RWPE1 (cell line): ENCODE measurements at regions not wholly inside any gene's neighbourhood (a gene's known extent, or its start where the extent isn't known, plus 50 kb on each side); places are given as distances from the start of the nearest gene placed in this dataset.

ENCODE experiments used
- CTCF ChIA-PET: fragments of 350-600 bp; sonication (Branson Sonifier 250); formaldehyde crosslinking; extraction: SDS; loops from one replicate; lab custom pipeline; 2021; lab: Yijun Ruan, JAX
- POLR2A ChIA-PET: fragments of 400-600 bp; formaldehyde crosslinking; extraction: SDS; loops from one replicate; lab custom pipeline; 2020; ENCODE audit warnings: antibody characterized with exemption; ENCODE audit not compliant: low non-redundant PET; lab: Yijun Ruan, JAX
- DNase-seq: peaks from one replicate; pipeline ENCODE4 v3.0.0; 2012; ENCODE audit warnings: low spot score
- H3K27ac ChIP-seq: fragments of 450-650 bp; 2 replicates; pipeline ENCODE4 v1.5.1; 2017
- CTCF ChIP-seq: fragments of 450-650 bp; conservative IDR thresholded peaks from 2 replicates; pipeline ENCODE4 v1.5.1; 2017; ENCODE audit warnings: low read depth, mild to moderate bottlenecking

- TF ChIP-seq CTCF: no peak
- no peak for DNase-seq
- H3K27ac ChIP-seq: no peak overlapping the region
- POLR2A ChIA-PET: no interaction called here
- CTCF ChIA-PET: interaction anchor here (0.6 kb wide), 1 partner anchor 151 kb away, joined by 3 read pairs; no protein-coding TSS in a partner anchor
Measured at GRCh38 chr20:48469026-48469425, 358.8 kb downstream of the PREX1 start.

DNA sequence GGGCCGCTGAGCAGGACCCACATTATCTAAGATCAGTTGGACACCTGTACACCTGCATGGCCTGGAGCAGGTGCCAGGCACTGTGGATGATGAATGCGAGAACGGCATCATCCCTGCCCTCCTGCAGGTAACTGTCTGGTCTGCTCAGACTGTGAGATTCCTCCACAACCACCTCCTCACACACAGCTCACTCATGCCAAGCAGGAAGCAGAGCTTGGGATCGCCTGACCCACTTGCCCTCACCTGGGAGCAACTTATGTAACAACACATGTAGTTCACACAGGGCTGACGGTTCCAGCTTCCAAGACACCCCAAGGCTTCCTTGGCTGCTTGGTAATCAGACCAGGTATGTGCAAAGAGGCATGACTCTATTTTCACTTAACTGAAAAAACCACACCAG, 359.2 kb downstream of the PREX1 start:
- POLR2A ChIA-PET: no interaction called here
- TF ChIP-seq CTCF: no peak
- CTCF ChIA-PET: interaction anchor here (0.6 kb wide), 1 partner anchor 149 kb away, joined by 3 read pairs; no protein-coding TSS in a partner anchor
- no peak for DNase-seq
- no peak overlapping the region for H3K27ac ChIP-seq

DNA sequence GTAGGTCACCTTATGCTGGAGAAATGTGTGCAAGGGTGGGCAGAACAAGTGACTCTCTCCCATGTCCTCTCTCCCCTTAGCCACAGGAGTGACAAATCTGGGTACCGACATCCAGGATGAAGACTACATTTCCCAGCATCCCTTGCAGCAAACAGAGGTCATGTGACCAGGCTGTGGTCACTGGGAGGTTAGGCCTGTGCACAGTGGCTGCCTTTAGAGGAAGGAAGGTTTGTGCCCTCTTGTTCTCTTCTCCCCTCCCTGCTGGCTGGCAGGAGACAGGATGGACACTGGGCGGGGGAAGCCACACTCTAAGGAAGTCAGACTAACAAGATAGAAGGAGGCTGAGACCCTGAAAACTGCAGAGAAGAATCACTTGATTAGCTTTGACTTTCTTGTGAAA, 360.2 kb downstream of the PREX1 start:
- ChIA-PET POLR2A (no interaction called here), CTCF (no interaction called here)
- no peak for TF ChIP-seq CTCF
- DNase-seq: no peak
- H3K27ac ChIP-seq: no peak overlapping the region

DNA sequence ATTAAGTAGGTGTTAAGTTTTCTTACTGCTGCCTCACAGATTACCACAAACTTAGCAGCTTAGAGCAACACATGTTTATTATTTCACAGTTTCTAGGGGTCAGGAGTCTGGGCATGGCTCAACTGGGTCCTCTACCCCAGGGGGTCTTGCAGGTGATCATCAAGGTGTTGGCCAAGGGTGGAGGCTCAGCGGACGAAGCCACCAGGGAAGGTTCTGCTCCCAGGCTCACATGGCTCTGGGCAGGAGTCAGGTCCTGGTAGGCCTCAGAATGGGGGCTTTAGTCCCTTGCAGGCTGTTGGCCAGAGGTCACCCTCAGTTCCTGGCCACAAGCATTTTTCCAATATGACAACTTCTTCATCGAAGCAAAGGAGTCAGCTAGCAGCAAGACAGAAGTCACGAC, 362.5 kb downstream of the PREX1 start:
- no peak overlapping the region for H3K27ac ChIP-seq
- no peak for DNase-seq
- CTCF ChIA-PET: interaction anchor here (0.6 kb wide), 1 partner anchor 952 kb away, joined by 6 read pairs; no protein-coding TSS in a partner anchor
- no peak for TF ChIP-seq CTCF
- POLR2A ChIA-PET: no interaction called here

GRCh38 chr20:48463916-48464315, 363.9 kb downstream of the PREX1 start:
- no peak overlapping the region; the same call in 1 of the 2 replicates for H3K27ac ChIP-seq
- ChIA-PET POLR2A (interaction anchor here (0.5 kb wide), 1 partner anchor 18 kb away, joined by 3 read pairs; no protein-coding TSS in a partner anchor), CTCF (no interaction called here)
- no peak for DNase-seq
- TF ChIP-seq CTCF: no peak

- no peak for TF ChIP-seq CTCF
- CTCF ChIA-PET: interaction anchor here (0.6 kb wide), 1 partner anchor 167 kb away, joined by 4 read pairs; no protein-coding TSS in a partner anchor
- no peak for DNase-seq
- POLR2A ChIA-PET: no interaction called here
- no peak overlapping the region; the same call in 1 of the 2 replicates for H3K27ac ChIP-seq
Measured at GRCh38 chr20:48463096-48463720, 364.6 kb downstream of the PREX1 start.
